BJ (cell line): ENCODE measurements at regions not wholly inside any gene's neighbourhood (a gene's known extent, or its start where the extent isn't known, plus 50 kb on each side); places are given as distances from the start of the nearest gene placed in this dataset.

ENCODE experiments used
- CTCF ChIA-PET: fragments of 350-600 bp; formaldehyde crosslinking; extraction: SDS; loops from one replicate; lab custom pipeline; 2021; ENCODE audit warnings: antibody characterized with exemption, inconsistent platforms; lab: Yijun Ruan, JAX
- POLR2A ChIA-PET: fragments of 300-600 bp; sonication (Branson Sonifier 250); formaldehyde crosslinking; extraction: SDS; loops from one replicate; lab custom pipeline; 2021; ENCODE audit warnings: antibody characterized with exemption; lab: Charles Lee
- DNase-seq: peaks from one replicate; pipeline ENCODE4 v3.0.0-alpha.2; 2011; ENCODE audit warnings: low read depth
- H3K27me3 ChIP-seq: 2 replicates; pipeline ENCODE4 v1.6.0; 2011; ENCODE audit warnings: low read length; ENCODE audit not compliant: control insufficient read depth, insufficient read depth
- H3K36me3 ChIP-seq: 2 replicates; pipeline ENCODE4 v1.5.1; 2011; ENCODE audit warnings: low read length; ENCODE audit not compliant: control insufficient read depth, insufficient read depth
- H3K4me3 ChIP-seq: 2 replicates; pipeline ENCODE4 v1.5.1; 2011; ENCODE audit warnings: low read depth, mild to moderate bottlenecking, control low read depth, low read length
- CTCF ChIP-seq: IDR thresholded peaks from 2 replicates; pipeline ENCODE4 v1.5.1; 2011; ENCODE audit warnings: low read depth, mild to moderate bottlenecking, control low read depth, inconsistent platforms, low read length, moderate library complexity; ENCODE audit not compliant: insufficient read depth

- no peak for DNase-seq
- H3K36me3 ChIP-seq, result no peaks in the 10 kb centered on the region
- ChIA-PET POLR2A (no interaction called here), CTCF (interaction anchor here (0.6 to 1.8 kb wide), 7 partner anchors 8 to 470 kb away, joined by 3 to 6 read pairs (median 4); no protein-coding TSS in a partner anchor)
- no peaks in the 10 kb centered on the region for H3K27me3 ChIP-seq
- 0 out of 2 replicates have a peak, but pooled peaks have one; percentile 31 for TF ChIP-seq CTCF
- no peak overlapping the region for H3K4me3 ChIP-seq
Observed at GRCh38 chr2:12990523-12990922, 273.8 kb downstream of the TRIB2 start.

GRCh38 chr2:12998685-12999084 is 281.9 kb downstream of the TRIB2 start:
- POLR2A ChIA-PET, result no interaction called here
- CTCF ChIA-PET, result interaction anchor here (0.9 to 3.4 kb wide), 3 partner anchors 8 to 67 kb away, joined by 3 to 18 read pairs (median 7); no protein-coding TSS in a partner anchor
- no peak for DNase-seq

GRCh38 chr2:13000664-13001363 is 284.1 kb downstream of the TRIB2 start:
- ChIA-PET POLR2A (no interaction called here), CTCF (interaction anchor here (0.6 to 2.3 kb wide), 5 partner anchors 12 to 453 kb away, joined by 3 to 7 read pairs (median 4); no protein-coding TSS in a partner anchor)
- no peak for TF ChIP-seq CTCF
- H3K36me3 ChIP-seq, result no peaks in the 10 kb centered on the region
- H3K27me3 ChIP-seq, result no peaks in the 10 kb centered on the region
- no peak for DNase-seq
- no peak overlapping the region for H3K4me3 ChIP-seq

More at GRCh38 chr2:12998685-12999084, 281.9 kb downstream of the TRIB2 start:
- no peak for TF ChIP-seq CTCF
- no peaks in the 10 kb centered on the region for H3K36me3 ChIP-seq
- no peak overlapping the region for H3K4me3 ChIP-seq
- no peaks in the 10 kb centered on the region for H3K27me3 ChIP-seq

GRCh38 chr2:13001408-13001807 is 284.7 kb downstream of the TRIB2 start:
- DNase-seq, result no peak
- TF ChIP-seq CTCF, result no peak
- POLR2A ChIA-PET, result no interaction called here
- Histone ChIP-seq H3K27me3 (no peaks in the 10 kb centered on the region), H3K36me3 (no peaks in the 10 kb centered on the region), H3K4me3 (no peak overlapping the region)
- CTCF ChIA-PET, result interaction anchor here (0.7 to 2.1 kb wide), 3 partner anchors 12 to 281 kb away, joined by 3 to 7 read pairs (median 4); no protein-coding TSS in a partner anchor

GRCh38 chr2:13002536-13003331 is 286.0 kb downstream of the TRIB2 start:
- ChIA-PET CTCF (interaction anchor here (1.2 to 2.1 kb wide), 4 partner anchors 72 to 1139 kb away, joined by 4 to 7 read pairs (median 4); no protein-coding TSS in a partner anchor), POLR2A (no interaction called here)
- DNase-seq, result no peak
- TF ChIP-seq CTCF, result no peak
- no peak overlapping the region for H3K4me3 ChIP-seq
- no peaks in the 10 kb centered on the region for H3K27me3 ChIP-seq
- no peaks in the 10 kb centered on the region for H3K36me3 ChIP-seq
